HepG2 (cell line): ENCODE measurements at regions not wholly inside any gene's neighbourhood (a gene's known extent, or its start where the extent isn't known, plus 50 kb on each side); places are given as distances from the start of the nearest gene placed in this dataset.

Source experiments
- ATAC-seq: fragments of 200-7000 bp; cut with Tn5 transposase; 3 replicates; pipeline ENCODE4 v1.9.1; 2020; ENCODE audit warnings: mild to moderate bottlenecking, moderate library complexity
- BruUV-seq: library from RNA; stranded (reverse); fragments of 400-500 nt; replicated peaks from 2 replicates; lab custom pipeline; 2021; lab: Mats Ljungman, UMichigan
- CTCF ChIA-PET: fragments of 300-600 bp; formaldehyde crosslinking; extraction: SDS; loops from one replicate; lab custom pipeline; 2021; ENCODE audit warnings: low total read pairs, inconsistent platforms, low intra/inter-chr PET ratio; lab: Yijun Ruan, JAX
- POLR2A ChIA-PET: fragments of 350-600 bp; sonication (Branson Sonifier 250); formaldehyde crosslinking; loops from one replicate; lab custom pipeline; 2020; ENCODE audit warnings: antibody characterized with exemption, inconsistent platforms; lab: Yijun Ruan, JAX
- DNase-seq: peaks from one replicate; pipeline ENCODE4 v3.0.0-alpha.2; 2015; ENCODE audit warnings: low spot score
- FAIRE-seq: peaks from 3 replicates; lab custom pipeline; 2011; peaks lifted over from hg19 to GRCh38; lab: Jason Lieb, UNC
- H2AFZ ChIP-seq: one replicate; pipeline ENCODE4 v1.6.1; 2011; ENCODE audit warnings: low read length, inconsistent platforms
- H3K27ac ChIP-seq: fragments of 300-600 bp; 3 replicates; pipeline ENCODE4 v1.8.0; 2011; ENCODE audit warnings: mixed run types, mild to moderate bottlenecking, mixed read lengths, low read length, inconsistent platforms; ENCODE audit not compliant: insufficient read depth; ENCODE audit errors: extremely low read length
- H3K27me3 ChIP-seq, 2 experiments: fragments of 200-600 bp in 1 of 2; 2 replicates in 1 of 2; 3 replicates in 1 of 2; pipeline versions ENCODE4 v1.6.0 to v1.8.0; 2011; ENCODE audit warnings: low read length in 2 of 2, mild to moderate bottlenecking in 2 of 2, moderate library complexity in 2 of 2, inconsistent platforms in 1 of 2; ENCODE audit not compliant: insufficient read depth in 2 of 2, control insufficient read depth in 1 of 2
- H3K36me3 ChIP-seq, 2 experiments: fragments of 200-600 bp in 1 of 2; replicated peaks in 1 of 2; 2 replicates in 1 of 2; 3 replicates in 1 of 2; pipeline versions ENCODE4 v1.5.1 to v1.8.0; 2011; ENCODE audit warnings: low read length in 2 of 2, inconsistent platforms in 1 of 2; ENCODE audit not compliant: insufficient read depth in 2 of 2, control insufficient read depth in 1 of 2
- H3K4me1 ChIP-seq: 2 replicates; pipeline ENCODE4 v1.5.1; 2012; ENCODE audit warnings: low read length, inconsistent platforms; ENCODE audit not compliant: insufficient read depth
- H3K4me2 ChIP-seq: 2 replicates; pipeline ENCODE4 v1.6.0; 2011; ENCODE audit warnings: low read depth, low read length, inconsistent platforms
- H3K4me3 ChIP-seq, 3 experiments: fragments of 200-600 bp in 1 of 3; sonication (generic), shearing (Covaris generic) in 1 of 3; replicated peaks in 1 of 3; 2 replicates each; pipeline ENCODE4 v1.5.1; 2011 to 2016; ENCODE audit warnings: low read length in 3 of 3, inconsistent platforms in 2 of 3, low read depth in 2 of 3, mild to moderate bottlenecking in 2 of 3, control low read depth in 1 of 3, mixed read lengths in 1 of 3; ENCODE audit not compliant: insufficient read depth in 1 of 3
- H3K79me2 ChIP-seq: one replicate; pipeline ENCODE4 v1.6.1; 2011; ENCODE audit warnings: low read length, inconsistent platforms; ENCODE audit not compliant: insufficient read depth
- H3K9ac ChIP-seq: 2 replicates; pipeline ENCODE4 v1.6.0; 2011; ENCODE audit warnings: mild to moderate bottlenecking, low read depth, low read length, inconsistent platforms; ENCODE audit not compliant: insufficient read depth
- H3K9me3 ChIP-seq: 2 replicates; pipeline ENCODE4 v1.5.1; 2012; ENCODE audit warnings: mild to moderate bottlenecking, low read length
- H4K20me1 ChIP-seq: 2 replicates; pipeline ENCODE4 v1.6.0; 2011; ENCODE audit warnings: inconsistent platforms, mild to moderate bottlenecking, low read length, moderate library complexity; ENCODE audit not compliant: insufficient read depth
- ARNTL ChIP-seq: sonication (generic); formaldehyde crosslinking; IDR thresholded peaks from 2 replicates; pipeline ENCODE4 v1.4.0; 2020; ENCODE audit warnings: mild to moderate bottlenecking, missing genetic modification reagents
- EHMT2 ChIP-seq: fragments of 200-600 bp; sonication (generic); IDR thresholded peaks from 2 replicates; pipeline ENCODE4 v1.7.0; 2017; ENCODE audit warnings: antibody characterized with exemption, low read depth, low read length, borderline replicate concordance
- GATAD2A ChIP-seq: IDR thresholded peaks from 2 replicates; pipeline ENCODE4 v1.6.1; 2016
- KLF9 ChIP-seq: IDR thresholded peaks from 2 replicates; pipeline ENCODE4 v1.6.1; 2016; ENCODE audit warnings: low read depth
- MAFF ChIP-seq: IDR thresholded peaks from 2 replicates; pipeline ENCODE4 v1.6.1; 2011; ENCODE audit warnings: low read depth, low read length, improper control_type of control experiment
- MAFK ChIP-seq, 2 experiments: IDR thresholded peaks in 1 of 2; conservative IDR thresholded peaks in 1 of 2; 2 replicates each; pipeline ENCODE4 v1.6.1; 2011; ENCODE audit warnings: improper control_type of control experiment in 2 of 2, low read length in 2 of 2
- MEIS1 ChIP-seq: sonication (generic); formaldehyde crosslinking; IDR thresholded peaks from 2 replicates; pipeline ENCODE4 v1.9.0; 2021; ENCODE audit warnings: mild to moderate bottlenecking, missing genetic modification reagents, moderate library complexity, borderline replicate concordance
- NFATC3 ChIP-seq: sonication (generic); formaldehyde crosslinking; IDR thresholded peaks from 2 replicates; pipeline ENCODE4 v1.5.1; 2020; ENCODE audit warnings: mild to moderate bottlenecking, missing genetic modification reagents
- RARA ChIP-seq: IDR thresholded peaks from 2 replicates; pipeline ENCODE4 v1.6.1; 2016; ENCODE audit warnings: missing genetic modification reagents, missing compliant biosample characterization
- SALL1 ChIP-seq: sonication (generic); formaldehyde crosslinking; IDR thresholded peaks from 2 replicates; pipeline ENCODE4 v1.8.0; 2022; ENCODE audit warnings: mild to moderate bottlenecking, missing genetic modification reagents
- ZC3H4 ChIP-seq: sonication (generic); formaldehyde crosslinking; IDR thresholded peaks from 2 replicates; pipeline ENCODE4 v1.4.0; 2020; ENCODE audit warnings: missing genetic modification reagents, borderline replicate concordance
- ZNF790 ChIP-seq: sonication (generic); formaldehyde crosslinking; IDR thresholded peaks from 2 replicates; pipeline ENCODE4 v1.8.0; 2022; ENCODE audit warnings: missing genetic modification reagents, mild to moderate bottlenecking, borderline replicate concordance
- ZNF83 ChIP-seq: sonication (generic); formaldehyde crosslinking; IDR thresholded peaks from 2 replicates; pipeline ENCODE4 v1.4.0; 2020; ENCODE audit warnings: missing genetic modification reagents, mild to moderate bottlenecking, borderline replicate concordance
- WGBS: methylation state at CpG from one replicate; pipeline ENCODE4 v1.1.6; 2017; ENCODE audit warnings: low lambda C conversion rate; 5-methylcytosine and 5-hydroxymethylcytosine counted together
- in situ Hi-C: cut with HindIII; loops from 2 replicates; pipeline ENCODE4 v1.10.0; 2017; ENCODE audit warnings: low pct_unique_long_range_greater_than_20kb; ENCODE audit not compliant: extremely low pct_ligation_motif_present
- intact Hi-C: fragments of 100-400 bp; cut with micrococcal nuclease; formaldehyde crosslinking; loops from one replicate; pipeline ENCODE4 v1.10.0; 2022; ENCODE audit not compliant: unreplicated experiment
- TF ChIP-seq, protein P1 (sequence below): sonication (generic); formaldehyde crosslinking; conservative IDR thresholded peaks from 2 replicates; pipeline ENCODE4 v1.8.0; 2022; ENCODE audit warnings: mild to moderate bottlenecking, moderate library complexity, missing genetic modification reagents

DNA sequence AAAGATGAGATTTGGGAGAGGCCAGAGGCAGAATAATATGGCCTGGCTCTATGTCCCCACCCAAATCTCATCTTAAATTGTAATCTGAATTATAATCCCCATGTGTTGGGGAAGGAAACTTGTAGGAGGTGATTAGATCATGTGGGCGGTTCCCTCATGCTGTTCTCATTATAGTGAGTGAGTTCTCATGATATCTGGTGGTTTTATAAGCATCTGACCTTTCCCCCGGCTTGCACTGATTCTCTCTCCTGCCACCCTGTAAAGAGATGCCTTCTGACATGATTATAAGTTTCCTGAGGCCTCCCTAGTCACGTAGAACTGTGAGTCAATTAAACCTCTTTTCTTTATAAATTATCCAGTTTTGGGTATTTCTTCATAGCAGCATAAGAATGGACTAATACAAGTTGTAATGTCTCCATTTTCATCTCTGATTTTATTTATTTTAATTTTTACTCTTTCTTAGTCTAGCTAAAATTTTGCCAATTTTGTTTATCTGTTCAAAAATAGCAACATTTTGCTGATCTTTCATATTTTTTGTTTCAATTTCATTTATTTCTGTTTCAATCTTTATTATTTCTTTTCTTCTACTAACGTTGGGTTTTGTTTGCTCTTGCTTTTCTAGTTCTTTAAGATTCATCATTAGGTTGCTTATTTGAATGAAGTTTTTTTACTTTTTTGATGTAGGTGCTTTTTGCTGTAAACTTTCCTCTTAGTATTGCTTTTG is 67.0 kb upstream of the ZRANB2 start:
- BruUV-seq, result no TSS peak
- FAIRE-seq (no peak), DNase-seq (no peak), ATAC-seq (no peak)
- CTCF ChIA-PET, result no interaction called here
- Histone ChIP-seq H3K4me3 (no peak overlapping the region), H3K9me3 (peaks cover 60% of the 10 kb centered on the region), H3K79me2 (no peaks in the 10 kb centered on the region), H3K27ac (no peak overlapping the region), H3K36me3 (no peaks in the 10 kb centered on the region), H2AFZ (no peak overlapping the region), H3K4me2 (no peak overlapping the region), H3K9ac (no peak overlapping the region), H3K27me3 (no peaks in the 10 kb centered on the region), H3K4me1 (no peaks in the 10 kb centered on the region), H4K20me1 (no peaks in the 10 kb centered on the region)
- 0% methylated on average over 4 of the region's 4 CpGs for WGBS
- TF ChIP-seq MAFK (conservative IDR thresholded peaks at IDR 0.05 in 1 of 2, IDR thresholded peaks at IDR 0.05 in 1 of 2; ENCODE audit: low read length in 2 of 2), result peak; percentile 73 to 86
- peak; percentile 82 for TF ChIP-seq MAFF
- TF ChIP-seq, protein P1, sequence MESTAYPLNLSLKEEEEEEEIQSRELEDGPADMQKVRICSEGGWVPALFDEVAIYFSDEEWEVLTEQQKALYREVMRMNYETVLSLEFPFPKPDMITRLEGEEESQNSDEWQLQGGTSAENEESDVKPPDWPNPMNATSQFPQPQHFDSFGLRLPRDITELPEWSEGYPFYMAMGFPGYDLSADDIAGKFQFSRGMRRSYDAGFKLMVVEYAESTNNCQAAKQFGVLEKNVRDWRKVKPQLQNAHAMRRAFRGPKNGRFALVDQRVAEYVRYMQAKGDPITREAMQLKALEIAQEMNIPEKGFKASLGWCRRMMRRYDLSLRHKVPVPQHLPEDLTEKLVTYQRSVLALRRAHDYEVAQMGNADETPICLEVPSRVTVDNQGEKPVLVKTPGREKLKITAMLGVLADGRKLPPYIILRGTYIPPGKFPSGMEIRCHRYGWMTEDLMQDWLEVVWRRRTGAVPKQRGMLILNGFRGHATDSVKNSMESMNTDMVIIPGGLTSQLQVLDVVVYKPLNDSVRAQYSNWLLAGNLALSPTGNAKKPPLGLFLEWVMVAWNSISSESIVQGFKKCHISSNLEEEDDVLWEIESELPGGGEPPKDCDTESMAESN (CRISPR knock-in tag), result no peak
- intact Hi-C loops (no loop called here), in situ Hi-C loops (no loop called here)
- POLR2A ChIA-PET, result no interaction called here

DNA sequence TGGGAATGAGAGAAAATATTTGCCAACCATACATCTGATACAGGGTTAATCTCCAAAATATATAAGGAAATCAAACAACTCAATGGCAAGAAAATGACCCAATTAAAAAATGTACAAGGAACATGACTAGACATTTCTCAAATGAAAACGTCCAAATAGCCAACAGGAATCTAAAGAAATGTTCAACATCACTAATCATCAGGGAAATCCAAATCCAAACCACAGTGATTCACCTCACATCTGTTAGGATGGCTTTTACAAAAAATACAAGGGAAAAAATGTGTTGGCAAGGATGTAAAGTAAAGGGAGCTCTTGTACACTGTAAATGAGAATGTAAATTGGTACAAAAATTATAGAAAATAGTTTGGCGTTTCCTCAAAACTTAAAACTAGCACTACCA is 54.7 kb upstream of the ZRANB2 start:
- Histone ChIP-seq H3K9me3 (peaks cover 82% of the 10 kb centered on the region), H3K27ac (no peak overlapping the region), H3K36me3 (no peaks in the 10 kb centered on the region), H3K79me2 (no peaks in the 10 kb centered on the region), H3K4me3 (no peak overlapping the region), H2AFZ (no peak overlapping the region), H3K9ac (no peak overlapping the region), H3K27me3 (no peaks in the 10 kb centered on the region), H4K20me1 (no peaks in the 10 kb centered on the region), H3K4me1 (no peaks in the 10 kb centered on the region), H3K4me2 (no peak overlapping the region)
- ChIA-PET POLR2A (no interaction called here), CTCF (no interaction called here)
- in situ Hi-C loops, result no loop called here
- intact Hi-C loops, result no loop called here
- BruUV-seq, result no TSS peak
- no peak for DNase-seq
- WGBS, result 0% methylated on average over 2 of the region's 2 CpGs
- TF ChIP-seq ZC3H4, result no peak
- no peak for TF ChIP-seq SALL1 (CRISPR knock-in tag)
- TF ChIP-seq ZNF790 (CRISPR knock-in tag), result no peak
- no peak for TF ChIP-seq EHMT2
- no peak for TF ChIP-seq ARNTL
- TF ChIP-seq RARA (CRISPR knock-in tag), result no peak
- TF ChIP-seq NFATC3 (CRISPR knock-in tag), result no peak
- TF ChIP-seq MEIS1 (CRISPR knock-in tag), result no peak
- no peak for TF ChIP-seq ZNF83
- no peak for TF ChIP-seq KLF9 (CRISPR knock-in tag)
- no peak for TF ChIP-seq GATAD2A
- no peak for FAIRE-seq
- no peak for ATAC-seq
